ENCODE measurements at regions not wholly inside any gene's neighbourhood (a gene's known extent, or its start where the extent isn't known, plus 50 kb on each side); places are given as distances from the start of the nearest gene placed in this dataset.

GRCh38 chr18:39399662-39400061 lies 1834.1 kb upstream of the CELF4 start (continued):
- TF ChIP-seq SIRT6 (IDR thresholded peaks at IDR 0.05; ENCODE audit: low read length), result no peak
- no peak for TF ChIP-seq CHD2 (IDR thresholded peaks at IDR 0.05; ENCODE audit: low read length)

Data from H1 (cell line).